Neural cell (in vitro differentiated cells): ENCODE measurements at regions not wholly inside any gene's neighbourhood (a gene's known extent, or its start where the extent isn't known, plus 50 kb on each side); places are given as distances from the start of the nearest gene placed in this dataset.

ENCODE experiments used
- H2AFZ ChIP-seq: fragments of 200-600, 300-800 bp; sonication (generic), shearing (Covaris generic); 2 replicates; pipeline ENCODE4 v1.6.0; 2014; ENCODE audit warnings: low read depth, mild to moderate bottlenecking, antibody characterized with exemption, low read length, moderate library complexity
- H3F3A ChIP-seq: fragments of 200-600 bp; shearing (Covaris generic); 2 replicates; pipeline ENCODE4 v1.6.1; 2016; ENCODE audit warnings: mild to moderate bottlenecking, moderate library complexity, mixed read lengths, antibody characterized with exemption, low read length; ENCODE audit not compliant: insufficient read depth, poor library complexity, severe bottlenecking
- H3K27ac ChIP-seq: fragments of 200-600, 300-800 bp; sonication (generic), shearing (Covaris generic); 2 replicates; pipeline ENCODE4 v1.5.1; 2014; ENCODE audit warnings: mild to moderate bottlenecking, low read length, moderate library complexity
- H3K27me3 ChIP-seq: fragments of 300-800, 200-600 bp; sonication (generic), shearing (Covaris generic); 2 replicates; pipeline ENCODE4 v1.6.0; 2014; ENCODE audit warnings: mild to moderate bottlenecking, low read depth, low read length, moderate library complexity; ENCODE audit not compliant: insufficient read depth
- H3K36me3 ChIP-seq: fragments of 300-800, 200-600 bp; sonication (generic), shearing (Covaris generic); 2 replicates; pipeline ENCODE4 v1.5.1; 2014; ENCODE audit warnings: mild to moderate bottlenecking, antibody characterized with exemption, low read length, moderate library complexity; ENCODE audit not compliant: insufficient read depth
- H3K4me2 ChIP-seq: fragments of 300-800, 200-600 bp; sonication (generic), shearing (Covaris generic); 2 replicates; pipeline ENCODE4 v1.6.0; 2014; ENCODE audit warnings: mild to moderate bottlenecking, low read length
- H3K4me3 ChIP-seq: fragments of 300-800, 200-600 bp; sonication (generic), shearing (Covaris generic); 2 replicates; pipeline ENCODE4 v1.5.1; 2014; ENCODE audit warnings: mild to moderate bottlenecking, low read length, moderate library complexity
- H3K79me2 ChIP-seq: fragments of 200-600 bp; shearing (Covaris generic); replicated peaks from 2 replicates; pipeline ENCODE4 v1.6.0; 2014; ENCODE audit warnings: mild to moderate bottlenecking, low read length, moderate library complexity; ENCODE audit not compliant: insufficient read depth
- H3K9ac ChIP-seq: fragments of 300-800, 200-600 bp; sonication (generic), shearing (Covaris generic); 2 replicates; pipeline ENCODE4 v1.6.1; 2016; ENCODE audit warnings: mild to moderate bottlenecking, low read length, mixed read lengths
- H3K9me2 ChIP-seq: fragments of 200-600 bp; shearing (Covaris generic); 2 replicates; pipeline ENCODE4 v1.6.1; 2016; ENCODE audit warnings: mild to moderate bottlenecking, low read length, mixed read lengths; ENCODE audit not compliant: insufficient read depth
- H3K9me3 ChIP-seq: fragments of 200-600, 300-800 bp; sonication (generic), shearing (Covaris generic); 2 replicates; pipeline ENCODE4 v1.6.1; 2016; ENCODE audit warnings: mild to moderate bottlenecking, mixed run types, low read length, moderate library complexity, mixed read lengths
- H4K20me1 ChIP-seq: fragments of 200-600 bp; shearing (Covaris generic); 2 replicates; pipeline ENCODE4 v1.6.1; 2016; ENCODE audit warnings: mild to moderate bottlenecking, mixed run types; ENCODE audit not compliant: insufficient read depth
- CTCF ChIP-seq: fragments of 450-650 bp; IDR thresholded peaks from 2 replicates; pipeline ENCODE4 v1.5.1; 2014; ENCODE audit warnings: antibody characterized with exemption, mild to moderate bottlenecking, moderate library complexity; ENCODE audit not compliant: poor library complexity, severe bottlenecking
- EP300 ChIP-seq: fragments of 450-650 bp; conservative IDR thresholded peaks from 2 replicates; pipeline ENCODE4 v1.6.1; 2014; ENCODE audit warnings: antibody characterized with exemption, mild to moderate bottlenecking, moderate library complexity; ENCODE audit not compliant: poor library complexity, severe bottlenecking
- EZH2 ChIP-seq: fragments of 200-600, 300-800 bp; shearing (Covaris generic), sonication (generic); IDR thresholded peaks from 2 replicates; pipeline ENCODE4 v1.6.1; 2014; ENCODE audit warnings: antibody characterized with exemption, low read length, borderline replicate concordance, mild to moderate bottlenecking; ENCODE audit not compliant: insufficient read depth, poor library complexity, severe bottlenecking
- MXI1 ChIP-seq: fragments of 450-650 bp; conservative IDR thresholded peaks from 2 replicates; pipeline ENCODE4 v1.6.1; 2014; ENCODE audit warnings: antibody characterized with exemption, mild to moderate bottlenecking; ENCODE audit not compliant: poor library complexity, severe bottlenecking
- POLR2AphosphoS5 ChIP-seq: IDR thresholded peaks from 2 replicates; pipeline ENCODE4 v1.6.1; 2012
- RAD21 ChIP-seq: fragments of 450-650 bp; conservative IDR thresholded peaks from 2 replicates; pipeline ENCODE4 v1.6.1; 2014; ENCODE audit warnings: antibody characterized with exemption, mild to moderate bottlenecking, moderate library complexity
- REST ChIP-seq: IDR thresholded peaks from 2 replicates; pipeline ENCODE4 v1.6.1; 2012; ENCODE audit warnings: borderline replicate concordance
- SMC3 ChIP-seq: fragments of 450-650 bp; conservative IDR thresholded peaks from 2 replicates; pipeline ENCODE4 v1.6.1; 2014; ENCODE audit warnings: antibody characterized with exemption, mild to moderate bottlenecking, moderate library complexity; ENCODE audit not compliant: poor library complexity
- TAF1 ChIP-seq: IDR thresholded peaks from 2 replicates; pipeline ENCODE4 v1.6.1; 2012; ENCODE audit warnings: low read depth

GRCh38 chr9:25427898-25428297, 250.3 kb downstream of the TUSC1 start:
- H3K9me3 ChIP-seq: no peaks in the 10 kb centered on the region
- H3F3A ChIP-seq: no peaks in the 10 kb centered on the region
- H3K79me2 ChIP-seq: no peaks in the 10 kb centered on the region
- no peak overlapping the region for H3K4me3 ChIP-seq
- H3K4me2 ChIP-seq: no peak overlapping the region
- H4K20me1 ChIP-seq: no peaks in the 10 kb centered on the region
- H3K9ac ChIP-seq: no peak overlapping the region
- H2AFZ ChIP-seq: no peak overlapping the region
- no peak for TF ChIP-seq POLR2AphosphoS5
- TF ChIP-seq REST: no peak
- TF ChIP-seq CTCF: no peak
- TF ChIP-seq EZH2: no peak
- TF ChIP-seq RAD21: no peak
- no peak for TF ChIP-seq TAF1
- no peak for TF ChIP-seq SMC3
- no peak for TF ChIP-seq MXI1
- no peak for TF ChIP-seq EP300
- H3K36me3 ChIP-seq: no peaks in the 10 kb centered on the region
- no peak overlapping the region for H3K27ac ChIP-seq
- H3K9me2 ChIP-seq: no peaks in the 10 kb centered on the region
- no peaks in the 10 kb centered on the region for H3K27me3 ChIP-seq

- Histone ChIP-seq H3K4me3 (no peak overlapping the region), H3F3A (no peaks in the 10 kb centered on the region), H3K36me3 (no peaks in the 10 kb centered on the region), H2AFZ (no peak overlapping the region), H3K9ac (no peak overlapping the region), H3K27me3 (no peaks in the 10 kb centered on the region), H3K79me2 (no peaks in the 10 kb centered on the region), H4K20me1 (no peaks in the 10 kb centered on the region), H3K9me3 (no peaks in the 10 kb centered on the region), H3K27ac (no peak overlapping the region), H3K9me2 (no peaks in the 10 kb centered on the region), H3K4me2 (no peak overlapping the region)
- no peak for TF ChIP-seq REST
- no peak for TF ChIP-seq POLR2AphosphoS5
- no peak for TF ChIP-seq SMC3
- TF ChIP-seq CTCF: no peak
- no peak for TF ChIP-seq MXI1
- no peak for TF ChIP-seq TAF1
- TF ChIP-seq EP300: no peak
- no peak for TF ChIP-seq RAD21
- TF ChIP-seq EZH2: no peak
These were observed 251.0 kb downstream of the TUSC1 start for GRCh38 chr9:25427290-25427689.
